Left renal pelvis (tissue), 4 donors: ENCODE measurements at regions not wholly inside any gene's neighbourhood (a gene's known extent, or its start where the extent isn't known, plus 50 kb on each side); places are given as distances from the start of the nearest gene placed in this dataset.
"Not testable (repeated sequence)": the region's sequence is repeated elsewhere in the genome, so short reads cannot be mapped to it uniquely, and the experiment has no call there.

ENCODE experiments used
- DNase-seq, 4 donors: peaks; one replicate each; pipeline ENCODE4 v3.0.0-alpha.2; 2013; ENCODE audit warnings: low read depth in 4 of 4, low spot score in 3 of 4

GRCh38 chr10:52368725-52369124 lies 54.6 kb downstream of the DKK1 start:
- no peak for DNase-seq

DNA sequence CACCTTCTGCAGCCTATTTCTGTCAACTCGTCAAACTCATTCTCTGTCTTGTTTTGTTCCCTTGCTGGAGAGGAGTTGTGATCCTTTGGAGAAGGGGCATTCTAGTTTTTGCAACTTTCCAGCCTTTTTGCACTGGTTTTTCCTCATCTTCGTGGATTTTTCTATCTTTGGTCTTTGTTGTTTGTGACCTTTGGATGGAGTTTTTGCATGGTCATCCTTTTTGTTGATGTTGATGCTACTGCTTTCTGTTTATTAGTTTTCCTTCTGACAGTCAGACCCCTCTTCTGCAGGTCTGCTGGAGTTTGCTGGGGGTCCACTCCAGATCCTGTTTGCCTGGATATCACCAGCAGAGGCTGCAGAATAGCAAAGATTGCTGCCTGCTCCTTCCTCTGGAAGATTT lies 60.1 kb downstream of the DKK1 start:
- not testable (repeated sequence) for DNase-seq

DNA sequence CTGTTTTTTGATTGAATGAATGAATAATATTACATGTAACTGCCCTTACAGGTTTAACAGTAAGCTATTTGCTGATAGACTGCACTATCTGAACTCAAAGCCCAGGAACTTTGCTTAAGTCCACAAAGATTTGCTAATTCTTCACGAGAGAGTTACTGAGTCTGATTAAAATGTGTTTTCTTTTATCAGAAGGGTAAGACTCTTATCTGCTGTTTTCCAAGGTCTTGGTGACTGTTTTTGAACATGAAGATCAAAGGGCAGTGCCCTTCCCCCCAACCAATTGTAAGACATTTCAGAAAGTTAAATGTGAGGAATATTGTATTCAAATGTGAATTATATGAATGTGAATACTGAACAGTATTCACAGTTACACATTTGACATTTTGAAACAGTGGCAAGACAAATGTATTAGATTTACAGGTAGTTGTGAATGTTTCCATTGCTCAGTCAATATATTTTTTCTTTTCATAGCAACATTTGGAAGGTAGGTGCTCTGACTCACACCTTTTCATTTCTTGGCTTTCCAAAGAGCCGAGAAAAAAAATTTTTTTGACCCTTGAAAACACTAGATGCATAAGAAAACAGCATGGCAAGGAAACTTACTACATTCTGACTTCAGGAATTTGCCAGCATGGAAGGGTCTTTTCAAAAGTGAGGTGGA lies 62.7 kb downstream of the DKK1 start:
- DNase-seq = no peak

GRCh38 chr10:52378124-52378523 lies 64.0 kb downstream of the DKK1 start:
- no peak for DNase-seq

DNA sequence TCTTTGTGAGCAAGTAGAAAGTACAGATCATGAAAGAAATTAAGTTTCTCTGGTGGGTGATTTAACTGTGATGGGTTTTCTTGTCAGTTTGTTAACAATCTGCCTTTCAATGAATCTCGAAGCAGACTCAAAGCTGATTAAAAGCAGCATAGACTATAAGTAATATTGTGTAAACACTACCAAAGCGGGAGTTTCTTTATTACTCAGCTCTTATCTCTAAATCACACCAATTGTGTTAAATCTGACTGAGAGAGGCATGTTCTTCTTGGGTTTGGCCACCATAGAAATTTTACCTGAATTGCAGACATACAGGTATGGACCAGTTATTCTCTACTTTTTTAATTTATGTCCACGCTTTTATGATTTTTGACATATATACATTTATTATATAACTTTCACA lies 65.2 kb downstream of the DKK1 start:
- no peak for DNase-seq

DNA sequence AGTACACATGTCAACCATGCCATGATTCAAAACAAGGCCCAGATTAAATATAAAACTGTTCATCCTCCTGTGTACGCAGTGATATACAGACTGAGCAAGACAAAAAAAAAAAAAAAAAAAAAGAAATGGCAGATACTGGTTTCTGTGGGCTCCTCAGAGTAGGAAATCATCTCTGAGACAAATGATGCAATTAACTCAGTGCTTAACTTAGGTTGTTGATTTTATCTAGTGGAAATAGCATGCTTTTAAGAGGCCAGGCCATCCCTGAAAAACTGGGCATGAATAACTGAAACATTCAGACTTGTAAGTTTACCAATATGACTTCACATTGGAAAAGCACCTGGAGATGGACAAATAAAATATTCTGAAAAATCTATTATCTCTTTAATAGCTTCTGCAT lies 69.0 kb downstream of the DKK1 start:
- DNase-seq = no peak

- no peak for DNase-seq
These were observed 73.7 kb downstream of the DKK1 start for GRCh38 chr10:52387744-52388143.

- DNase-seq = no peak
These were observed 76.3 kb downstream of the DKK1 start for GRCh38 chr10:52390388-52390787.

DNA sequence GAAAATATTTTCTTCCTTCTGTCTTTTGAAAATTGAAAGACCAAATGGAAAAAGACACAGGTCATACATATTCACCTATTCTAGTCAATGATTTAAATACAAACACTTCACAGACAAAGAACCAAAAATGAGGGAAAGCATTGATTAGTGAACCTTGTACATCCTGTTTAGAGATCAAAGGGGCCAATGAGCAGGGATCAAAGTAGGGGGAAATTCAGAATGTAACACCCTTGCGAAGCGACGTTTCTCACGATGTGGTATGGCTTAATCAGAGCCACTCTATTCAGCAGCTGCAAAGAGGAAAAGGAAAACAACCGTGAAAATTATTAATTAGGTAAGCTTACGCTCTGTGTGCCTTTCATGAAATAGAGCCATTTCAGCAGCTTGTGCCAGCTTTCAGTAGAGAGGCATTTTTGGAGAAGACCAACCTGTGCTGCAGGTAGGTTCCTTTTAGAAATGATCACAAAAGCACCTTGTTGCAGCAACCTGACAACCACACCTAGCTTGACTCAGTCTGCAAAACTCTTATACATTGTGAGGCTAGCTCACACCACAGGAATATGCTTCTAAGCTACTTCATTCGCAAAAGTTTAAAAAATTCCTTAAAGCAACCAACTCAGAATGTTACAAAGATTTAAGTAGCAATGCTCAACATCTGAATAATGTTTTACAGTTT lies 78.0 kb downstream of the DKK1 start:
- no peak for DNase-seq

- DNase-seq = no peak
These were observed 80.2 kb downstream of the DKK1 start for GRCh38 chr10:52394246-52394645.

GRCh38 chr10:52400562-52400961 lies 86.5 kb downstream of the DKK1 start:
- DNase-seq = no peak

DNA sequence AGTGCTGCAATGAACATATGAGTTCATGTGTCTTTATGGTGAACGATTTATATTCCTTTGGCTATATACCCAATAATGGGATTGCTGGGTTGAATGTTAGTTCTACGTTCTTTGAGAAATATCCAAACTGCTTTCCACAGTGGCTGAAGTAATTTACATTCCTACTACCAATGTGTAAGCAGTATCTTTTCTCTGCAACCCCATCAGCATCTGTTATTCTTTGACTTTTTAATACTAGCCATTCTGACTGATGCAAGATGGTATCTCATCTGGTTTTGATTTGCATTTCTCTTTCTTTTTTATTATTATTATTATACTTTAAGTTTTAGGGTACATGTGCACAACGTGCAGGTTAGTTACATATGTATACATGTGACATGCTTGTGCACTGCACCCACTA lies 89.7 kb downstream of the DKK1 start:
- DNase-seq = not testable (repeated sequence)

DNA sequence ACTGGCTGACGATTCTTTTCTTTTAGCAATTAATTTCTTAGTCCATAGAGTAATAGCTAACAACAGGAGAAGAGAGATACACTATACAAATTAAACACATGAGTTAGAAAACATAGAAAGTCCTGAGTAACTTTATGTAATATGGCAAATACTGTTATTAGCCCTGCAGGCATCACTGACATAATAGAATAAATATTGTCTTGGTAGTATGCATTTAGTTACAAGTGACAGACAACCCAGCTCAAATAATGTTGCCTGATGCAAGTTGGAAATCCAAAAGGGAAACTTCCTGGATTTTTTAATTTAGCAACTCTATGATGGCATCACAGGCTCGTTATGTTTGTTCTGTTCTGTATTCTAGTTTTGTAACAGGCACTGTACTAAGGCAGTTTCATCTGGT lies 95.1 kb downstream of the DKK1 start:
- DNase-seq = no peak

DNA sequence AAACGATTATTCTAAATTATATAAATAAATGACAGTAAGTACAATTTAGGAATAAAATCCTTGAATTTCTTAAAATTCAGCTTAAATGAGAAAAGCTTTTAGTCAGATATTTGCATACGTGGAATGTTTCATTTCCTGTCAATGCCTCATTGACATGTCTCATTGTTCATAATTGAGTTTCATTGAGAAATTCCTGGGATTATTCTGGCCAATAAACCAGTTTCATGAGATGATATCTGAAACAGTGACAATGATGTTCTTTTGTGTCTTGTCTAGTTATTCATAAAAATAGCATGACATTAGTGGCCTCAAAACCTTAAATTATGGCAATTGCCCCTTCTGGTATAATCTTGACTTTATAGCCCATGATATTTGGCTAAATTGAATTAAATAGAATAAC lies 95.8 kb downstream of the DKK1 start:
- DNase-seq = no peak

- no peak for DNase-seq
These were observed 96.8 kb downstream of the DKK1 start for GRCh38 chr10:52410916-52411315.

DNA sequence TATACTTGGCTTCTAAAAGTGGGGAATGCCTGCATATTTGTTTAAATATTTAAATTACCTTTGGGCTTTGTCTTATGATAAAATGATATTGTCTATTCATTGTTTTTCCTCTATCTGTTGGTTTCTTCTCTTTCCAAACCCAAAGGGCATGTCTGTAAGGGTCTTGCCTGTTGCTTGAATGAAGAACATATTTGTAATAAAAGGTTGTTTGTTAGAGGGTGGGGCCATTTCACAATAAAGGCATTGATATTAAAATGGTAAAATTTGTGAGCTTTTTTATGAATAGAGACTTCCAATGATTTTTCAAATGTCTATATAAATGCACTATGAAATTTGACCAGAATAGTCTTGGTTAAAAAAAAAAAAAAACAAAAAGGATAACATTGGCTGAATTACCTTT lies 105.2 kb downstream of the DKK1 start:
- no peak for DNase-seq

DNA sequence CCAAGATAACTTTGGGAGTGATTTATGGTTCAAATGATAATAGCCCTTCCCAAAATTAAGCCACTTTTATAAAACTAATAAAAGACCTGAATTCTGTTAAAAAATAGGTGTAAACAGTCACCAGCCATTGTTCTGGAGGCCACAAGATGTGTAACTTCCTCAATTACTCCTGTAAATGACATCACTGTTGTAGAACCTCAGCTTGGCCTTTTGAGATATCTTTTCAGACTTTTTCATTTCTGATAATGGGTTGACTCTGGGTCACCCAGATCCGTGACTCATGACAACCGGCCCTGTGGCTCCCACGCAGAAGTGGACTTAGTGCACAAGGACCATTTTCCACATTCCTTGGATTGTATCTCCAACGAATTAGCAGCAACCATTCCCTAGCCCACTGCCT lies 106.6 kb downstream of the DKK1 start:
- no peak for DNase-seq

GRCh38 chr10:52423369-52423768 lies 109.3 kb downstream of the DKK1 start:
- no peak for DNase-seq

- DNase-seq = no peak
These were observed 110.3 kb downstream of the DKK1 start for GRCh38 chr10:52424341-52424740.

- no peak for DNase-seq
These were observed 120.7 kb downstream of the DKK1 start for GRCh38 chr10:52434734-52435133.

DNA sequence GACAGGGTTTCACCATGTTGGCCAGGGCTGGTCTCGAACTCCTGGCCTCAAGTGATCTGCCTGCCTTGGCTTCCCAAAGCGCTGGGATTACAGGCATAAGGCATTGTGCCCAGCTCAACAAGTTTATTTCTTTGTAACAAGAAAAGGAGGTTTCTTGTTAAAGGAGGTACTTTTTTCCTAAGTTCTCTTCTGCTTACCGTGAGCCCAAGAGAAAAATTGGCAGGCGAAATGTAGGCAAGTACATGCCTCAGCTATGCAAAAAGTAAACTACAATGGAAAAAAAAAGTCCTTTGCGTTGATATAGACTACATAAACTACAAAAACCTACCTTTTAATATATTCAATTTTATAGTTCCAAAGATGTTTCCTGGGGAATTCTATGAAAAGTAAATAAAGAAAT lies 122.6 kb downstream of the DKK1 start:
- no peak for DNase-seq

- no peak for DNase-seq
These were observed 123.1 kb downstream of the DKK1 start for GRCh38 chr10:52437205-52437646.

GRCh38 chr10:52438119-52438518 lies 124.0 kb downstream of the DKK1 start:
- DNase-seq = no peak
